Testis (tissue), 2 donors: ENCODE measurements at regions not wholly inside any gene's neighbourhood (a gene's known extent, or its start where the extent isn't known, plus 50 kb on each side); places are given as distances from the start of the nearest gene placed in this dataset.

Source experiments
- DNase-seq: peaks from one replicate; pipeline ENCODE4 v3.0.0-alpha.2; 2019
- H3K27ac ChIP-seq, 2 donors: fragments of 200-600 bp; sonication (generic); one replicate each; pipeline ENCODE4 v1.5.1; 2019
- H3K27me3 ChIP-seq: fragments of 200-600 bp; sonication (generic); one replicate; pipeline ENCODE4 v1.5.1; 2019
- H3K36me3 ChIP-seq: fragments of 200-600 bp; sonication (generic); one replicate; pipeline ENCODE4 v1.5.1; 2017; ENCODE audit warnings: low read depth; ENCODE audit errors: missing control alignments
- H3K4me1 ChIP-seq: fragments of 200-600 bp; sonication (generic); one replicate; pipeline ENCODE4 v1.5.1; 2019
- H3K4me3 ChIP-seq, 2 donors: fragments of 200-600 bp; sonication (generic); one replicate each; pipeline ENCODE4 v1.5.1; 2017 to 2019
- H3K9me3 ChIP-seq: fragments of 200-600 bp; sonication (generic); one replicate; pipeline ENCODE4 v1.5.1; 2017
- POLR2A ChIP-seq: fragments of 450-650 bp; IDR thresholded peaks from one replicate; pipeline ENCODE4 v1.6.1; 2017; ENCODE audit warnings: antibody characterized with exemption, mild to moderate bottlenecking, moderate library complexity
- WGBS, 2 donors: methylation state at CpG; one replicate each; pipeline ENCODE4 v1.1.5; 2018; 5-methylcytosine and 5-hydroxymethylcytosine counted together
- intact Hi-C: fragments of 100-400 bp; cut with DNase I; formaldehyde crosslinking; loops from one replicate; pipeline ENCODE4 v1.15.1; 2023; ENCODE audit warnings: low total_unique reads
- TF ChIP-seq, protein P1 (sequence below), 3 experiments: fragments of 450-650 bp in 2 of 3; fragments of 200-600 bp in 1 of 3; sonication (generic) in 1 of 3; IDR thresholded peaks; one replicate each; pipeline ENCODE4 v1.5.1; 2016 to 2019; ENCODE audit warnings: antibody characterized with exemption in 3 of 3, mild to moderate bottlenecking in 2 of 3, moderate library complexity in 1 of 3

DNA sequence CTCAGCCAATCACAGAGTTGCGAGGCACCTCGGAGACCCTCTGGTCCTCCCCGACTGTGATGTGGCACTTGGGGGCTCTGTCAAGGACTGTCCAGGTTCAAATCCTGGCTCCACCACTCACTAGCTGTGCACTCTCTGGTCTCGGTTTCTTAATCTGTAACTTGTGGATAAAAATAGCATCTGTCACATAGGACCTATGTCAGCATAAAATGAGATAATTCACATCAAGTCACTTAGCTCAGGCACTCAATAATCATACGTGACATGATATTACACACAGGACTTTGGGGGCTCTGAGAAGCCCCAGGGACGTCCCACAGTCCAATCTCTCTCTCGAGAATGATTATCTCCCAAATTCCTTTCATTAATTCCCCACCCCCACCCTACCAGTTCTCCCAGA lies 166.4 kb downstream of the COPRS start:
- no peak for DNase-seq
- 75 to 80% methylated on average over 7 of the region's 7 CpGs for WGBS, 2 donors
- intact Hi-C loops, result no loop called here
- Histone ChIP-seq H3K9me3 (no peaks in the 10 kb centered on the region), H3K36me3 (no peaks in the 10 kb centered on the region), H3K27me3 (no peaks in the 10 kb centered on the region), H3K4me1 (peaks cover 10% of the 10 kb centered on the region), H3K27ac (no peak overlapping the region), H3K4me3 (no peak overlapping the region)
- TF ChIP-seq, protein P1, sequence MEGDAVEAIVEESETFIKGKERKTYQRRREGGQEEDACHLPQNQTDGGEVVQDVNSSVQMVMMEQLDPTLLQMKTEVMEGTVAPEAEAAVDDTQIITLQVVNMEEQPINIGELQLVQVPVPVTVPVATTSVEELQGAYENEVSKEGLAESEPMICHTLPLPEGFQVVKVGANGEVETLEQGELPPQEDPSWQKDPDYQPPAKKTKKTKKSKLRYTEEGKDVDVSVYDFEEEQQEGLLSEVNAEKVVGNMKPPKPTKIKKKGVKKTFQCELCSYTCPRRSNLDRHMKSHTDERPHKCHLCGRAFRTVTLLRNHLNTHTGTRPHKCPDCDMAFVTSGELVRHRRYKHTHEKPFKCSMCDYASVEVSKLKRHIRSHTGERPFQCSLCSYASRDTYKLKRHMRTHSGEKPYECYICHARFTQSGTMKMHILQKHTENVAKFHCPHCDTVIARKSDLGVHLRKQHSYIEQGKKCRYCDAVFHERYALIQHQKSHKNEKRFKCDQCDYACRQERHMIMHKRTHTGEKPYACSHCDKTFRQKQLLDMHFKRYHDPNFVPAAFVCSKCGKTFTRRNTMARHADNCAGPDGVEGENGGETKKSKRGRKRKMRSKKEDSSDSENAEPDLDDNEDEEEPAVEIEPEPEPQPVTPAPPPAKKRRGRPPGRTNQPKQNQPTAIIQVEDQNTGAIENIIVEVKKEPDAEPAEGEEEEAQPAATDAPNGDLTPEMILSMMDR (IDR thresholded peaks at IDR 0.05), result no peak
- no peak for TF ChIP-seq POLR2A

DNA sequence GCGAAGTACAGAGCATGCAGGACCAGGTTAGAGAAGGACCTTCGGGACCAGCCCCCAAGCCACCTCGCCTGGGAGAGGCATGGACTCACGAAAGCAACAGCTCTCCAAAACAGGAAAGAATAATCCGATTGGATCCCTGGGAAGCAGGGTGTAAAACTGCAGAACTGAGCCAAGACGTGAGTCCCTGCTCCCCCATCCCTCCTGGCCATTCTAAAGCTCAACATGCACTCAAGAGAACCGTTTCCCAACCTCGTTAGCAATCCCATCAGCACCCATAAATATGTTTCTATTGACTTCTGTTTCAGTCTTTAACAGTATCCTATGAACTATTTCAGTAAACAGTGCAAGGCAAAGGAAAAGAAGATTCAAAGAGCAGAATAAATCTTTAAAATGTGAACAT lies 167.0 kb downstream of the COPRS start:
- Histone ChIP-seq H3K27ac (no peak overlapping the region), H3K9me3 (no peaks in the 10 kb centered on the region), H3K4me1 (peaks cover 10% of the 10 kb centered on the region), H3K4me3 (no peak overlapping the region), H3K36me3 (no peaks in the 10 kb centered on the region), H3K27me3 (no peaks in the 10 kb centered on the region)
- TF ChIP-seq, protein P1 (IDR thresholded peaks at IDR 0.05), result no peak
- TF ChIP-seq POLR2A, result no peak
- WGBS, 2 donors, result 60 to 61% methylated on average over 8 of the region's 8 CpGs
- no peak for DNase-seq
- intact Hi-C loops, result no loop called here

DNA sequence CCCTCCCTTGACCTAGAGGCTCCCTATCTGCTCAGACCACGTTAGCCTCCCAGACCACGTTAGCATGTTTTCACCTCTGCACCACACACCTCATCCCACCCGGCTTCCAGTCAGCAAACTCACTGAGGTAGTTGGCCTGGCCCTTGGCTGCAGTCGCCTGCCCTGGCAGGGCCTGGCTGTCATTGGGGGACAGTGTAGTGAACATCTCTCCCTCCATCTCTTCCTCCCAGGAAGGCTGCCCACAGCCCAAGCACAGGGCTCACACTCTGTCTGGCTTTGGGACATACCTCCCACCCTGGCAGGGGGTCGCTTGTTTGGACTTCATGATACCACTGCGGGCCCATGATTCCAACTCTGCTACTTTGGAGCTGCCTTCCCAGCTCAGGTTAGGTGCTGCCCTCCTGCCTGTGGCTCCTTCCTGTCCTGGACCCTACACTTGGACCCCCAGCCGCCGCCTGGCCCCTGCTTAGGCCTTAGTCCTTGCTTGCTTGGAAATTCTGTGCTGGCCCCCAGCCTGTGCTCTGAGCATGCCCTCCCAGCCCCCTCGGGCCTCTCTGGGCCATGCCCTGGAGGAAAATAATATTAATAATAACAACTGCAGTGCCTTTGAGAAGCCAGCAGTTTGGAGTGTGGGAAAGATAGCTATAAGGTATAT lies 167.7 kb downstream of the COPRS start:
- TF ChIP-seq POLR2A, result no peak
- TF ChIP-seq, protein P1 (IDR thresholded peaks at IDR 0.05), result no peak
- peaks cover 7% of the 10 kb centered on the region for H3K4me1 ChIP-seq
- 86% methylated on average over 7 to 9 of the region's 9 CpGs for WGBS, 2 donors
- no peak overlapping the region for H3K27ac ChIP-seq
- no peak for DNase-seq
- no peaks in the 10 kb centered on the region for H3K36me3 ChIP-seq
- no peaks in the 10 kb centered on the region for H3K9me3 ChIP-seq
- H3K27me3 ChIP-seq, result no peaks in the 10 kb centered on the region
- no peak overlapping the region for H3K4me3 ChIP-seq
- intact Hi-C loops, result no loop called here

DNA sequence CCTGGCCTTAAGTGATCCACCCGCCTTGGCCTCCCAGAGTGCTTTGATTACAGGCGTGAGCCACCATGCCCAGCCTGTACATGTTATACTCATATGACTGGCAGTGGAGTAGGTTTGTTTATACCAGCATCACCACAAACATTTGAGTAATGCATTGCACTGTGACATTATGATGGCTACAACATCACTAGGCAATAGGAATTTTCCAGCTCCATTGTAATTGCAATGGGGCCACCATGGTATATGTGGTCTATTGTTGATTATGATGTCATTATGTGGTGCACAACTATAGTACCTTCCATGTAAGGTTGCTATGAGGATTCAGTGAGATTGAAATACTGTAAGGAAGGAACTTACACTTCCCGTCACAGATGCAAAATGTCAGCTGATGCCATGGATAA lies 168.9 kb downstream of the COPRS start:
- intact Hi-C loops, result no loop called here

DNA sequence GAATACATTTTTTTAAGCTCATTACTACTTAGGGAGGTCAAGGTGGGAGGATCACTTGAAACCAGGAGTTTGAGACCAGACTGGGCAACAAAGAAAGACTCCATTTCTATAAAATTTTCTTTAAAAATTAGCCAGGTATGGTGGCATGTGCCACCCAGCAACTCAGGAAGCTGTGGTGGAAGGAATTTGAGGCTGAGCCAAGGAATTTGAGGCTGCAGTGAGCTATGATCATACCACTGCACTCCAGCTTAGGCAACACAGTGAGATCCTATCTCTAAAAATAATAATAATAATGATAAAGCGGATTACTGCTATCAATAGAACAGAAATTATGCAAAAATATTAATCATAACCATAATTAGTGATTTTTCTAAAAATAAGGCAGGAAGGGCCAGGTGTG lies 170.3 kb downstream of the COPRS start:
- Histone ChIP-seq H3K9me3 (no peaks in the 10 kb centered on the region), H3K27me3 (no peaks in the 10 kb centered on the region), H3K4me1 (no peaks in the 10 kb centered on the region), H3K27ac (no peak overlapping the region), H3K4me3 (no peak overlapping the region), H3K36me3 (no peaks in the 10 kb centered on the region)
- WGBS, 2 donors, result 96 to 97% methylated on average over 1 of the region's 1 CpG
- intact Hi-C loops, result no loop called here
- no peak for TF ChIP-seq POLR2A
- TF ChIP-seq, protein P1 (IDR thresholded peaks at IDR 0.05), result no peak
- DNase-seq, result no peak

More for the DNA sequence above, 168.9 kb downstream of the COPRS start:
- no peaks in the 10 kb centered on the region for H3K36me3 ChIP-seq
- H3K27me3 ChIP-seq, result no peaks in the 10 kb centered on the region
- H3K9me3 ChIP-seq, result no peaks in the 10 kb centered on the region
- no peak overlapping the region for H3K27ac ChIP-seq
- H3K4me3 ChIP-seq, result no peak overlapping the region
- H3K4me1 ChIP-seq, result no peaks in the 10 kb centered on the region
- DNase-seq, result no peak
- WGBS, 2 donors, result 92 to 93% methylated on average over 3 of the region's 3 CpGs
- TF ChIP-seq POLR2A, result no peak
- TF ChIP-seq, protein P1 (IDR thresholded peaks at IDR 0.05), result no peak
